ENCODE measurements at regions not wholly inside any gene's neighbourhood (a gene's known extent, or its start where the extent isn't known, plus 50 kb on each side); places are given as distances from the start of the nearest gene placed in this dataset.
"Not testable (repeated sequence)": the region's sequence is repeated elsewhere in the genome, so short reads cannot be mapped to it uniquely, and the experiment has no call there.

DNA sequence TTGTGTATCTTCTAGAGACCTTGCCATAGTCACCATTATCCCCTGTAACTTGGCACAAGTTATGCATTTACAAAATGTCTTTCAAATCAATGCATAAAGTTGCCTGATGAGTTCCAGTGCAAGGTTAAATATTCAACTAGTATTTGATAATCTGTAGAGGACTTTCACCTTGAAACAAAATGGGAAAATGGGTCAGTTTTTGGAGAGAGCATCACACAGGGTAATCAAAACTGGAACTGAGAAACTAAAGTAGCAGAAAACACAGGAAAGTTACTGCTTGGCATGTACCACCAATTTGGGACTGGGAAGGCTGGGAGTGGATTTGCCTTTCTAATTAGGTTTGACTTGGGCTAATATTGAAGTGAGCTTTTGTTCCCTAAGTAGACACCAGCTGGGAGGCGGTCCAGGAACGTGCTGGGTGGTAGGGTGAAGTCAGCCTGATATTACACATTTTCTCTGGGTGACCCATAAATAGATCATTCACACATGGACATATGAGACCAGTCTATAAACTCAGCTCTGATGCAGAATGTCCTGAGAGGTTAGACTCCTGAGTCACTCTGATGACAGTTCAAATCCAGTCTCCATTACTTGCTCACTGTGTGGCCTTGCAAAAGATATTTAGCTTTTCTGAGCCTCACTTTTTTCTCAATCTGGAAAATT is 152.3 kb downstream of the PCTP start:
- no peak for DNase-seq (ENCODE audit: extremely low read depth in 1 of 2, low read depth in 1 of 2)

- DNase-seq (ENCODE audit: extremely low read depth in 1 of 2, low read depth in 1 of 2), result no peak
These were observed 158.9 kb downstream of the PCTP start for GRCh38 chr17:55909776-55910175.

DNA sequence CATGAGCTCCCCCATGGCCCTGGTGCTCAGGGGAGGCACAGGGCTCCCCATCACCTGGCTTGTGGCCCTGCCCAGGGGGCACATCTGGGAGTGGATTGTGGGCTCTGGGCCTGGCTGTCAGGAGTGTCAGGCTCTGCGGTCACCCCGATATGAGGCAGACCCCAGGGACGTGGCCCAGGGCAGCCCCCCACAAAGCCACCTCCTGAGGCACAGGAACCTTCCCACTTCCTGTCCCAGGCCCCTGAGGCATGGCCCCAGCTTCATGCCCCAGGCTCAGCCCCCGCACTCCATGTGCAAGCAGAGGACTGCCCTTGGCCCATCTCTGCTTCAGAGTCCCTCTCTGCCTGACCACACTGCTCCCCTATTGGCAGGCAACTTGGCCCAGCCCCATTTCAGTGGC is 160.3 kb downstream of the PCTP start:
- no peak for DNase-seq (ENCODE audit: extremely low read depth in 1 of 2, low read depth in 1 of 2)

GRCh38 chr17:55925440-55925839 is 174.6 kb downstream of the PCTP start:
- no peak for DNase-seq (ENCODE audit: extremely low read depth in 1 of 2, low read depth in 1 of 2)

- no peak for DNase-seq (ENCODE audit: extremely low read depth in 1 of 2, low read depth in 1 of 2)
These were observed 175.6 kb downstream of the PCTP start for GRCh38 chr17:55926276-55926990.

- DNase-seq (ENCODE audit: extremely low read depth in 1 of 2, low read depth in 1 of 2), result no peak
These were observed 179.5 kb downstream of the PCTP start for GRCh38 chr17:55930291-55930809.

DNA sequence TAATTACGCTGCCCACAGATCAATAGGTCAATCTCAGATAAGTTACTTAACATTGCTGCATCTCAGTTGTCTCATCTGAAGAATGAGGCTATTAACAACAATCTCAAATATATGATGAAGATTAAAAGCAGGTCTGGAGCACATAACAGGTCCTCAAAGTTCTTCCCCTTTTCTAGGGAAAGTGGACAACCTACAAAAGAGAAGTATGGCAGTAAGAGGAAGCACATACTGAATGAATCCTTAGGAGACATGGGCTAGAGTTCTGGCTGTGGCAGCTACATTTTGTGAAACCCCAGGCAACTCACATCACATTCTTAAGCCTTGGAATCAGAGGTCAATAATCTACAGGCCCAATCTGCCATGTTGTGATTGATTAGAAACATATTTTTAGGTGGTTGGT is 180.6 kb downstream of the PCTP start:
- no peak for DNase-seq (ENCODE audit: extremely low read depth in 1 of 2, low read depth in 1 of 2)

GRCh38 chr17:55932973-55933372 is 182.1 kb downstream of the PCTP start:
- no peak for DNase-seq (ENCODE audit: extremely low read depth in 1 of 2, low read depth in 1 of 2)

DNA sequence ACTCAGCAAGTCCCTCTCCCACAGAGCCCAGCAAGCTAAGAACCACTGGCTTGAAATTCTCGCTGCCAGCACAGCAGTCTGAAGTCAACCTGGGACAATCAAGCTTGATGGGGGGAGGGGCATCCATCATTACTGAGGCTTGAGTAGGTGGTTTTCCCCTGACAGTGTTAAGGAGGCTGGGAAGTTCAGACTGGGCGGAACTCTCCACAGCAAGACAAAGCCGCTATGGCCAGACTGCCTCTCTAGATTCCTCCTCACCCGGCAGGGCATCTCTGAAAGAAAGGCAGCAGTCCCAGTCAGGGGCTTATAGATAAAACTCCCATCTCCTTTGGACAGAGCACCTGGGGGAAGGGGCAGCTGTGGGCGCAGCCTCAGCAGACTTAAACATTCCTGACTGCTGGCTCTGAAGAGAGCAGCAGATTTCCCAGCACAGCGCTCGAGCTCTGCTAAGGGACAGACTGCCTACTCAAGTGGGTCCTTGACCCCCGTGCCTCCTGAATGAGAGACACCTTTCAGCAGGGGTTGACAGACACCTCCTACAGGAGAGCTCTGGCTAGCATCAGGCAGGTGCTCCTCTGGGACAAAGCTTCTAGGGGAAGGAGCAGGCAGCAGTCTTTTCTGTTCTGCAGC is 188.4 kb downstream of the PCTP start:
- DNase-seq (ENCODE audit: extremely low read depth in 1 of 2, low read depth in 1 of 2), result not testable (repeated sequence)

GRCh38 chr17:55959756-55960155 is 193.5 kb upstream of the ANKFN1 start:
- DNase-seq (ENCODE audit: extremely low read depth in 1 of 2, low read depth in 1 of 2), result no peak

- DNase-seq (ENCODE audit: extremely low read depth in 1 of 2, low read depth in 1 of 2), result no peak
These were observed 191.9 kb upstream of the ANKFN1 start for GRCh38 chr17:55961386-55961785.

GRCh38 chr17:55962951-55963401 is 190.3 kb upstream of the ANKFN1 start:
- DNase-seq (ENCODE audit: extremely low read depth in 1 of 2, low read depth in 1 of 2), result no peak

- no peak for DNase-seq (ENCODE audit: extremely low read depth in 1 of 2, low read depth in 1 of 2)
These were observed 189.1 kb upstream of the ANKFN1 start for GRCh38 chr17:55964191-55964590.

- no peak for DNase-seq (ENCODE audit: extremely low read depth in 1 of 2, low read depth in 1 of 2)
These were observed 188.2 kb upstream of the ANKFN1 start for GRCh38 chr17:55965051-55965450.

GRCh38 chr17:55969562-55970324 is 183.5 kb upstream of the ANKFN1 start:
- DNase-seq (ENCODE audit: extremely low read depth in 1 of 2, low read depth in 1 of 2), result no peak

- DNase-seq (ENCODE audit: extremely low read depth in 1 of 2, low read depth in 1 of 2), result no peak
These were observed 174.7 kb upstream of the ANKFN1 start for GRCh38 chr17:55978578-55978977.

GRCh38 chr17:55983096-55983495 is 170.2 kb upstream of the ANKFN1 start:
- no peak for DNase-seq (ENCODE audit: extremely low read depth in 1 of 2, low read depth in 1 of 2)

DNA sequence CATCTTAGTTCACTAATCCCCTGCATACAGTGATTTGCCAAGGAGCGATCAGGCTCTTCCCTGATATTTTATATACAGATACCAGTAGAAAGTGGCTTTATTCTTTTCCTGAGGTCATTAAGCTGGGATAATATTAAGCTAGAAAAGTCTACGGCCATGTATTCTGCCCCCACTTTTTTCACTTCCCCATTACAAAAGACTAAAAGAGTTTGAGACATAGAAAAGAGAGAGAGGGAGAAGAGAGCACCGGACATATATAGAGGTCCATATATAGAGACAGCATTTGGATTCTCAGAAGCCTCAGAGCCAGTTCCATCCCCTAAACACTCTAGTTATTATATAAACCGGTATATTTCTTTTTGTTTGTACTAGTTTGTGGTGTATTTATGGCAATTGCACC is 166.5 kb upstream of the ANKFN1 start:
- no peak for DNase-seq (ENCODE audit: extremely low read depth in 1 of 2, low read depth in 1 of 2)

DNA sequence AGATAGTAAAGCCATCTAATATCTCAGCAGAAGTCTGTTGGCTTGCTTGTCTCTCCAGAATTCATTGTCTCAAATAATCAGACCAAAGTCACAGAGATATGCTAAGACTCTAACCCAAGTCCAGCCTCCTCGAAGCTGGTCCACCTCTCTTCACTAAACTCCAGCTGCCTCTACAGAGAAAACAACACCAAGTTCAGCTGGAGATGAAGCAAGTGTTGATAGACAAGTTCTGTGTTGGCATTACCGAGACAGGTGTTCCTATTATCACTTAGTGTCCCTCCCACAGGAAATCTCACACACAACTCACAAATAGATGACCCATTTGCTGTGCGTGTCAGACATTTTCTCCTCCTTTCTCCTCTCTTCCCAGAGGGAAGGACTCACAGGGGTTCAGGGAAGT is 164.4 kb upstream of the ANKFN1 start:
- no peak for DNase-seq (ENCODE audit: extremely low read depth in 1 of 2, low read depth in 1 of 2)

- no peak for DNase-seq (ENCODE audit: extremely low read depth in 1 of 2, low read depth in 1 of 2)
These were observed 162.8 kb upstream of the ANKFN1 start for GRCh38 chr17:55990332-55991006.

GRCh38 chr17:55996826-55997225 is 156.4 kb upstream of the ANKFN1 start:
- no peak for DNase-seq (ENCODE audit: extremely low read depth in 1 of 2, low read depth in 1 of 2)

Data from activated CD8-positive, alpha-beta memory T cell treated with anti-CD3 and anti-CD28 coated beads for 1 hour (primary cell).